Sigmoid colon (tissue), 4 donors: ENCODE measurements at regions not wholly inside any gene's neighbourhood (a gene's known extent, or its start where the extent isn't known, plus 50 kb on each side); places are given as distances from the start of the nearest gene placed in this dataset.

Source experiments
- CTCF ChIP-seq, 4 experiments: fragments of 450-650 bp in 3 of 4; fragments of 200-600 bp in 1 of 4; IDR thresholded peaks; one replicate each; pipeline ENCODE4 v1.5.1; 2016 to 2019; ENCODE audit warnings: antibody characterized with exemption in 4 of 4, mild to moderate bottlenecking in 3 of 4, moderate library complexity in 2 of 4
- EP300 ChIP-seq, 4 donors: sonication (generic); formaldehyde crosslinking; IDR thresholded peaks; one replicate each; pipeline ENCODE4 v1.6.1; 2017; ENCODE audit warnings: antibody characterized with exemption in 4 of 4

DNA sequence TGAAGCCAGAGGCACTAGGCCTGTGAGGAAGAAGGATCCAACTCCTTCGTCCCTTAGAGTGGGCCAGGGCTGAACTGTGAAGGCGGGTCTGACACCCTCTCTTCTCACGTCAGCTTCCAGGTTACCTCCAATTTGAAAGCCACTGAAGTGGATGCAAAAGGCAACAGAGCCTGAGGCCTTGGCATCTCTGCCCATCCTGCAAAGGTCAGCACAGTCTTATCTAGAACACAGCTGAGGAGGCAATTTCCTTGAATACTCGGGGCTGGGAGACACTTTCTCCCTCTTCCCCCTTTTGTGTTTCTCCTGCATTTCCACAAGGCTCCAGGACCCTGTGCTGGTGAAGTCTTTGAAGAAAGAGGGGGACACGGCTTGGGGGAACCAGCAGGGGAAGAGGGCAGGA, 91.6 kb upstream of the PAX6 start:
- TF ChIP-seq CTCF (IDR thresholded peaks at IDR 0.05) (no peak), EP300 (IDR thresholded peaks at IDR 0.05) (no peak)
